ENCODE measurements at regions not wholly inside any gene's neighbourhood (a gene's known extent, or its start where the extent isn't known, plus 50 kb on each side); places are given as distances from the start of the nearest gene placed in this dataset.
"Not testable (repeated sequence)": the region's sequence is repeated elsewhere in the genome, so short reads cannot be mapped to it uniquely, and the experiment has no call there.

GRCh38 chr7:153006911-153007310, 247.4 kb downstream of the ACTR3B start:
- no peak for DNase-seq (ENCODE audit: low read depth in 3 of 3)

GRCh38 chr7:153010416-153010815, 250.9 kb downstream of the ACTR3B start:
- DNase-seq (ENCODE audit: low read depth in 3 of 3) = no peak

GRCh38 chr7:153012203-153012602, 252.7 kb downstream of the ACTR3B start:
- DNase-seq (ENCODE audit: low read depth in 3 of 3) = no peak

DNA sequence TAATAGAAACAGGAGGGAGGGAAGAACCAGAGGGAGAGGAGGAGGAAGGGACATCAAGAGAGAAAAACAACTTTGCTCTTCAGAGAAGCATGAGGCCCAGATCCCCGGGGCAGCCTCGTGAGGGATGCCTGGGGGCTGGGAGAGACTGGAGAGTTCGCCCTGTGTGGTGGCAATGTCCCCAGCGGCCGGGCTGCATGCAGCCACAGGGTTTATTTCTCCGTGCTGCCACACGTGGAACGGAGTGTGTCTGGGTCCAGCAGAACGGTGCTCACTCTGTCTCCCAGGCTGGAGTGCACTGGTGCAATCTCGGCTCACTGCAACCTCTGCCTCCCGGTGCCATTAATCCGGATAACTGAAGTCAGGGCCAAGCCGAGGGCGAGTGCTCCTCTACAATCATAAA, 257.7 kb downstream of the ACTR3B start:
- no peak for DNase-seq (ENCODE audit: low read depth in 3 of 3)

DNA sequence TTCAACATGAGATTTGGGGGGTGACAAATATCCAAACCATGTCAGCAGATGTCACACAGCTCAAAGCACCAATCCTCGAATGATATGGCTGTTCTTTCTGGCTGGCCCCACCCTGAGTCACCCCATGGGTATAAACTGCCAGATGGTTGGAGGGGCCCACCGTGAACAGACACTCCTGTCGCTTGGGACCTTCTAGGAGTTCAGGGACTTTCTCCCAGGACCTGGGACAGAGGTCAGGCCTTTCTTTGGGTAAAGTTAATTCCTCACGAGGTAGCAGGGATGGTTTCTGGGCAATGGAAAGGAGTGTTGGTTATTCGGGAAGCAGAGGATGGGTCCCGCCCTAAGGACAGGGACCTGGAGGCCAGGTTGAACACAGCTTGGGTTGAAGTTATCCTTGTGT, 262.0 kb downstream of the ACTR3B start:
- no peak for DNase-seq (ENCODE audit: low read depth in 3 of 3)

GRCh38 chr7:153022475-153023193, 263.1 kb downstream of the ACTR3B start:
- DNase-seq (ENCODE audit: low read depth in 3 of 3) = no peak

DNA sequence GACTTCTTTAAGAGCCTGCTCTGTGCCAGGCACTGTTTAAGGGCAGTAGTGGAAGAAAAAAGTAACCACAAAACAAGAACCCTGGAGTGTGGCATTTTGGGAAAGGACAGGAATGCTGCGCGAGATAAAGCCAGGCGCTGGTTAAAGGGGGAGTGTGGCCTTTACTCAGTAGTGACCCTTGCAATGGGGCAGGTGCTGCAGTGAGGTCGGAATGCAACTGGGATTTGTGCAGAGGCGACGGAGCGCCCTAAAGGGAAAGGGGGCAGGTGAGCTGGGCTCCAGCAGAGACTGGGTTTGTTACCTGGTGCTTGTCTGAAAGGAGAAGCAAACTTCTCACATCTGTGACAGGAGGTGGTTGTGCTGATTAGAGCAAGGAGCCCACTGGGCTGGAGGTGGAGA, 263.6 kb downstream of the ACTR3B start:
- no peak for DNase-seq (ENCODE audit: low read depth in 3 of 3)

- no peak for DNase-seq (ENCODE audit: low read depth in 3 of 3)
Measured at GRCh38 chr7:153027210-153027609, 267.7 kb downstream of the ACTR3B start.

DNA sequence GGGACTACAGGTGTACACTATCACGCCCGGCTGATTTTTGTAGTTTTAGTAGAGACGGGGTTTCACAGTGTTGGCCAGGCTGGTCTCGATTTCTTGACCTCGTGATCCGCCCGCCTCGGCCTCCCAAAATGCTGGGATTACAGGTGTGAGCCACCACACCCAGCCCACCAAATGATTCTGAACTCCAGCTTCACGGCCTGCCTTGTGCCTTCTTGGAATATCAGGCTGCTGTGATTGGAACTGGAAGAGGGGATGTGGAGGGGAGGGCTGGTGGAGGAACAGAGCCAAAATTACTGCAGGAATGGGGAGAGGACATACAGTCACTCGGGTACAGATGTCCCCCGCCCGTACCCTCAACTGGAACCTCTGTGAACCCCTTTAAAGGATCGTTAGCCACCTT, 268.4 kb downstream of the ACTR3B start:
- no peak for DNase-seq (ENCODE audit: low read depth in 3 of 3)

DNA sequence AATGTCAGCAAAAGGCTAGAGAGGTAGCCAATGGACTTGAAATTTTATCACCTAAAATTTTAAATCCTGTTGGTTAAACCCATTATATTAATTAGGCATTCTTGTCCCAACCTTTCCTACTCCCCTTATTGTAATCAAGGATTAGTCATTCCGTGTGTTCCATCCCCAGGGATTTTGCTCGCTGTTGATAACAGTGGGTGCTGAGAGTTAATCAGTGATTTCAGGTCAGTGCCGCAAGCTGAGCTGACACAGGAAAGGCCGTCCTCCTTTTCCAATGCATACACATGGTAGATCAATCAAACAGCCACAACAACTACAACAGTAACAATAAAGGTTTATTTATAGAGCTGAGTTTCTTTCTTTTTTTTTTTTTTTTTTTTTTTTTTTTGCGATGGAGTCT, 271.4 kb downstream of the ACTR3B start:
- no peak for DNase-seq (ENCODE audit: low read depth in 3 of 3)

GRCh38 chr7:153034791-153035190, 275.2 kb downstream of the ACTR3B start:
- no peak for DNase-seq (ENCODE audit: low read depth in 3 of 3)

DNA sequence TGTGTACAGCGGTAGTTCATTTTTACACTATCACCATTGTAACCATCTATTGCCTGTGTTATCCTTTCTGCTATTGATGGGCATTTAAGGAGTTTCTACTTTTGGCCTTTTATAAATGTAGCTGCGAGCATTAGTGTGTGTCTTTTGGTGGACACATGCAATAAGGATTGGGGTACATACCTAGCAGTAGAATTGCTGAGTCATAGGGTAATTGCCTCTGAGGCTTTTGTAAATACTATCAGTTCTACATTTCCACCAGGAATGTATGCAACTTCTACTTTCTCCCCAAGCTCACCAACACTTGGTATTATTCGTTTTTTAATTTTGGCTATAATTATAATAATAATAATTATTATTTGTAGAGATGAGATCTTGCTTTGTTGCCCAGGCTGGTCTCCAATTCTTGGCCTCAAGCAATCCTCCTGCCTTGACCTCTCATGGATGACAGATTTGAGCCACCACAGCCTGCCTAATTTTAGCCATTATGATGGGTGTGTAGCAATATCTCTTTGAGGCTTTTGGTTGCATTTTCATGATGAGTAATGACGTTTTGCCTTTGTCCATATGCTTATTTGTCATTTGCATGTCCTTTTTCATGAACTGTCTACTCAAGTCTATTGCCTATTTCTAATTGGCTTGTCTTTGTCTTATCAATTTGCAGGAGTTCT, 277.0 kb downstream of the ACTR3B start:
- no peak for DNase-seq (ENCODE audit: low read depth in 3 of 3)

GRCh38 chr7:153043440-153043839, 283.9 kb downstream of the ACTR3B start:
- DNase-seq (ENCODE audit: low read depth in 3 of 3) = no peak

GRCh38 chr7:153044981-153045380, 285.4 kb downstream of the ACTR3B start:
- no peak for DNase-seq (ENCODE audit: low read depth in 3 of 3)

GRCh38 chr7:153047079-153047959, 287.8 kb downstream of the ACTR3B start:
- no peak for DNase-seq (ENCODE audit: low read depth in 3 of 3)

- no peak for DNase-seq (ENCODE audit: low read depth in 3 of 3)
Measured at GRCh38 chr7:153052206-153052605, 292.7 kb downstream of the ACTR3B start.

GRCh38 chr7:153061910-153062528, 302.5 kb downstream of the ACTR3B start:
- no peak for DNase-seq (ENCODE audit: low read depth in 3 of 3)

GRCh38 chr7:153065051-153065450, 305.5 kb downstream of the ACTR3B start:
- no peak for DNase-seq (ENCODE audit: low read depth in 3 of 3)

GRCh38 chr7:153066711-153067110, 307.2 kb downstream of the ACTR3B start:
- DNase-seq (ENCODE audit: low read depth in 3 of 3) = no peak

DNA sequence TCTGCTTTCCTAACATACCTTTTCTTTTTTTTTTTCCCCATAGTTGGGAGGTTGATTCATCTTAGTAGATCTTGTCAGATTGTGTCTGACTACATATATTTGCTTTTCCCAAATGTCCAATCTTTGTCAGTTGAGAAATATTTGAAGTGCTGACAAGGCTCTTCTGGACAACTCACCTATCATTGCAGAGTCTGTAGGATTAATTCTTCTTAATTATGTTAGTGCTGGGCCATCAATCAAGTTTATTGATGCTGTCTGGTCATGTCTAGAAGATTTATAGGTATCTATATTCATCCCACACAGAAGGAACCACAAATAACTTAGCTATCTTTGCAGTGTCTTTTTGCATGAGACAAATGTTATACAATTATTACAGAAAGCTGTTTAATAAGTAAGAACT, 310.6 kb downstream of the ACTR3B start:
- no peak for DNase-seq (ENCODE audit: low read depth in 3 of 3)

DNA sequence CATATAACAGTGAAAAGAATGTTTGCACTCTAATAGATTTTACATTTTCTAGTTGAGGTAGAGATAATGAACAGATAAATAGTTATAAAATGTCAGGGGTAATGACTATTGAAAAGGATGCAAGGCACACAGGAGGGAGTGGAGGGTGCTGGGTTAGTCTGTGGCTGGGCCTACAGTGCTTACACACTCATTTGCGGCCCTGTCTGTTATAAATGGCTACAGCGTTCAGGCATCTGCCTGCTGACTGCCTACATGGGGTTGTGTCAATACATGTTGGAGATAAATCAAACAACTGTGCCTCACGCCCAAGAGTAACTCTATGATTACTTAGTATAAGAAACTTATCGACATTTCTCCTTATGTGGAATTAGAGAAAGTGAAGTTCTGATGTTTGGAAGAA, 313.3 kb downstream of the ACTR3B start:
- DNase-seq (ENCODE audit: low read depth in 3 of 3) = no peak

GRCh38 chr7:153076289-153076688, 316.7 kb downstream of the ACTR3B start:
- not testable (repeated sequence) for DNase-seq (ENCODE audit: low read depth in 3 of 3)

Data from stimulated activated CD4-positive, alpha-beta T cell treated with anti-CD3 and anti-CD28 coated beads, TNF-alpha, amount 100 ng/mL, for 24 hours (primary cell).